Stimulated activated naive CD8-positive, alpha-beta T cell treated with anti-CD3 and anti-CD28 coated beads, Interleukin-15, Interleukin-2, amounts not matched to agents 100 U/mL and 50 U/mL, for 24 hours (primary cell): ENCODE measurements at regions not wholly inside any gene's neighbourhood (a gene's known extent, or its start where the extent isn't known, plus 50 kb on each side); places are given as distances from the start of the nearest gene placed in this dataset.
"Not testable (repeated sequence)": the region's sequence is repeated elsewhere in the genome, so short reads cannot be mapped to it uniquely, and the experiment has no call there.

Experiments
- ATAC-seq: fragments of 150-1000 bp; cut with Tn5 transposase; one replicate; pipeline ENCODE4 v1.10.0; 2021
- DNase-seq: peaks from one replicate; pipeline ENCODE4 v3.0.0; 2021

DNA sequence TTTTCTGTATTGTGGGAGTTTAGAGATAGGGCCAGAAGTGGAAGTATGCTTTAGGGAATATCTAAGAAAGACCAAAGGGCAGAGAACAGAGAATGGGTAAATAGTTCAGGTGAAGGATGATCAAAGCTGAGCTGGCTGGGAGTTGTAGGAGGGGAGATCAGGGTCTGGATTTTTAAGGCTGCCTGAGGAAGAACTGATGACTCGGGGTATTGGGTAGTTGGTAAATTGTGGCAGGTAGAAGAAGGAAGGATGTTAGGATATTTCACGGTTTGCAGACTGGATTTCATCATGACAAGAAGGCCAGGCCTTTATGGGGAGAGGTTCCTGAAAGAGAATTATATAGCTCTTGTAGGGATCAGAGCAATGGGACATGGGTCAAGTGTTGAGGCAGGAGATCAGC, 492.9 kb downstream of the UTRN start:
- DNase-seq = no peak
- ATAC-seq = no peak

DNA sequence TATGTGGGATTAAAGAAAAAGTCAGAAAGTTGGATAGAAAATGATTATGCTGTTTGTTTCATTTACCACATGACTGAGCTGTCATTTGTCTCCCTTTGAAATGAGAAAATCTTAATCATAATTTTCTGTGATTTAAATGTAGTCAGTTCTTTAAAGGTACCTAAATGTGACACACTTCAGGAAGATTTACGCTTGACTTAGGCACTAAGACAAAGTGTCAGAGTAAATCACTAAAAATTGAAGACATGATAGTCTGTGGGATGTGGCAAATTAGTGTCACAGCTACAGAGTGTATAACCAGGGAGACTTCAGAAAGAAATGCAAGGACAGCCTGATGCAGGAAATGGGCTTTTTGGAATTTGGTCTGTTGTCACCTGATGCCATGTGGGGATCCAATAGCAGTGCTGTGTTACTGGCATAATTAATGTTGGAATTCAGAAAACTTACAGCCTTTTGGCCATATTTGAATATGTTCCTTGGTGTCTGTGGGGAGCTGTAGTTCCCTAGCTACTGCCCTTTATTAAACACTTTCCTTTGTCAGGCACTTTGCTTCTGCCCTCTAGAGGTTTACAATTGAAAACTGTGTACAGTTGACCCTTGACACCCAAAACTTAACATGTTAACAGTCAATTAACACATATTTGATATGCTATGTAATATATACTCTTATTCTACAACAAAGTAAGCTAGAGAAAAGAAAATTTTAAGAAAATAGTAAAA, 493.8 kb downstream of the UTRN start:
- ATAC-seq = peak; percentile 43
- no peak for DNase-seq

DNA sequence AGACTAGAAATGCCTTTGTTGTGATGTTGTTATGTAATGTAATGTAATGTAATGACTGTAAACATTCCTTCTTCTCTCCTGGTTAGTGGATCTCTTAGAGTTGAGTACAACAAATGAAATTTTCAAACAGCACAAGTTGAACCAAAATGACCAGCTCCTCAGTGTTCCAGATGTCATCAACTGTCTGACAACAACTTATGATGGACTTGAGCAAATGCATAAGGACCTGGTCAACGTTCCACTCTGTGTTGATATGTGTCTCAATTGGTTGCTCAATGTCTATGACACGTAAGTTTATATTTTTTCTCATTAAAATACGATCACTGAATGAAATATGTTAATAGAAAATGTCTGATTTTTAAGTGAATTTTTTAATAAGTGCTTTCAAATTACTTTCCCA, 496.7 kb downstream of the UTRN start:
- no peak for DNase-seq
- no peak for ATAC-seq

DNA sequence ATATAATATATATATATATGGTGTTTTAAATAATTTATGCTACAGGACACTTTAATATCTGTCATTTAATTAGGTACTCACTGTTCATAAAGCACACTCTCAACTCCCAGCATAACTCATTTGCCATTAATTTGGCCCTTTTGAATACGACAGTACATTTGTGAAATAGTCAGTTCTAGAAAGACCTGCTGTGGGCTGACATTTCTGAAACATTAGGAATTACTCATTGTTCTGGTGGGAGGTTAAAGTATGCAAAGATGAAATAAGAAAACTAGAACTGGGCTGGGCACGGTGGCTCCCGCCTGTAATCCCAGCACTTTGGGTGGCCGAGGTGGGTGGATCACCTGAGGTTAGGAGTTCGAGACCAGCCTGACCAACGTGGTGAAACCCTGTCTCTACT, 497.5 kb downstream of the UTRN start:
- DNase-seq (no peak), ATAC-seq (peak; percentile 75)

DNA sequence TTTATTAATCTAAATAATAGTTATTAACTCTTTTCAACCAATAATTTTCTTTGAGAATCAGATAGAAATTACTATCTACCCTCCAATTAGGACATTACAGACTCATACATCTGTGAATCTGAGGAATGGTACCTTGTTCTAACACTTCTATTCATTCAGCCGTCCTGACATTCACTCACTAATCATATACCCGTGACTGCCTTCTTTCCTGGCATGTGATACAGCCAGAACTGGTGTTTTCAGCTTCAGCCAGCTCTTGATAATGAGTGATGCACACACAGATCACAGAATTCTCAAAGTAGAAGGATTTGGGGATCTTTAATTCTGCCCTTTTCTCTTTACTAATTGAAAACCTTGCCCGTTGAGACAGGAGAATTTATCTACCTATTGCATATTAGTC, 499.9 kb downstream of the UTRN start:
- ATAC-seq = no peak
- DNase-seq = no peak

DNA sequence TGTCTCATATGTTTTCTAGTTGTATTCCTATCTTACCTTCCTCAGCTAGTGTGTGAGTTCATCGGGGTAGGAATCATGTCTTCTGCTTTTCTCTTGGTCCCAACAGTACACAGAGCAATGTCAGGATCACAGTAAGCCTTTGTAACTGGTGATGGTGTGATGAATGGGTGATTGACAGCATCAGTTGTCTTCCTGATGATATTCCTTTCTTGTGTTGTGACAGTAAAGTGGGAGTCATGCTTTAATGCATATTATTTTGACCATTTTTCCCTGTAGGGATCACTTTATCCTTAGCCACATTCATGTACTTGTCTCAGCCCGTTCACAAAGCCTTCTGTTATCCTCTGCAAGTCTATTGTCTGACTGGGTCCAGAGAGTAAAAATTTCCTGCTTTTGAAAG, 501.7 kb downstream of the UTRN start:
- ATAC-seq (no peak), DNase-seq (no peak)

DNA sequence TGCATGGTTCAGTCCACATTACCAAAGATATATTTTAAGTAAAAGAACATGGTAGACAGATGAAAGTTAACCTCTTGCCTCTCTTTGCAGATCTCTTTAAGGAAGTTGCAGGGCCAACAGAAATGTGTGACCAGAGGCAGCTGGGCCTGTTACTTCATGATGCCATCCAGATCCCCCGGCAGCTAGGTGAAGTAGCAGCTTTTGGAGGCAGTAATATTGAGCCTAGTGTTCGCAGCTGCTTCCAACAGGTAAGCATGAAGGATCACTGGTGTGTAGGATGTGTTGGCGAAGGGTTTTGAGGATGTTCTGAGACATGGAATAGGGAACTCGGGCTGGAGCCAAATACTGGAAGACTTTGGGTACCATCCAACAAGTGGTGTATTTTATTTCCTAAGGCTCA, 508.6 kb downstream of the UTRN start:
- no peak for DNase-seq
- no peak for ATAC-seq

DNA sequence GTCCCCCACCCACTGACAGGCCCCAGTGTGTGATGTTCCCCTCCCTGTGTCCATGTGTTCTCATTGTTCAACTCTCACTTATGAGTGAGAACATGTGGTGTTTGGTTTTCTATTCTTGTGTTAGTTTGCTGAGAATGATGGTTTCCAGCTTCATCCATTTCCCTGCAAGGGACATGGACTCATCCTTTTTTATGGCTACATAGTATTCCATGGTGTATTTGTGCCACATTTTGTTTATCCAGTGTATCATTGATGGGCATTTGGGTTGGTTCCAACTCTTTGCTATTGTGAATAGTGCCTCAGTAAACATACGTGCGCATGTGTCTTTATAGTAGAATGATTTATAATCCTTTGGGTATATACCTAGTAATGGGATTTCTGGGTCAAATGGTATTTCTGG, 509.9 kb downstream of the UTRN start:
- ATAC-seq, DNase-seq: not testable (repeated sequence)

DNA sequence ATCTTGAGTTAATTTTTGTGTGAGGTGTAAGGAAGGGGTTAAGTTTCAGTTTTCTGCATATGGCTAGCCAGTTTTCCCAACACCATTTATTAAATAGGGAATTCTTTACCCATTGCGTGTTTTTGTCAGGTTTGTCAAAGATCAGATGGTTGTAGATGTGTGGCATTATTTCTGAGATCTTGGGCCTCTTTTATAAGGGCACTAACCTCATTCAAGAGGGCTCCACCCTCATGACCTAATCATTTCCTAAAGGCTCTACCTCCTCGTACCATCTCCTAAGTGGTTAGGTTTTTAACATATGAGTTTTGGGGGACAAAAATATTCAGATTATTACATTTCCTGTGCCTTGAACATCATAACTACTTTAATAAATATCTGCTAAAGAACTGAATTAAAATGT, 510.9 kb downstream of the UTRN start:
- DNase-seq = no peak
- no peak for ATAC-seq

DNA sequence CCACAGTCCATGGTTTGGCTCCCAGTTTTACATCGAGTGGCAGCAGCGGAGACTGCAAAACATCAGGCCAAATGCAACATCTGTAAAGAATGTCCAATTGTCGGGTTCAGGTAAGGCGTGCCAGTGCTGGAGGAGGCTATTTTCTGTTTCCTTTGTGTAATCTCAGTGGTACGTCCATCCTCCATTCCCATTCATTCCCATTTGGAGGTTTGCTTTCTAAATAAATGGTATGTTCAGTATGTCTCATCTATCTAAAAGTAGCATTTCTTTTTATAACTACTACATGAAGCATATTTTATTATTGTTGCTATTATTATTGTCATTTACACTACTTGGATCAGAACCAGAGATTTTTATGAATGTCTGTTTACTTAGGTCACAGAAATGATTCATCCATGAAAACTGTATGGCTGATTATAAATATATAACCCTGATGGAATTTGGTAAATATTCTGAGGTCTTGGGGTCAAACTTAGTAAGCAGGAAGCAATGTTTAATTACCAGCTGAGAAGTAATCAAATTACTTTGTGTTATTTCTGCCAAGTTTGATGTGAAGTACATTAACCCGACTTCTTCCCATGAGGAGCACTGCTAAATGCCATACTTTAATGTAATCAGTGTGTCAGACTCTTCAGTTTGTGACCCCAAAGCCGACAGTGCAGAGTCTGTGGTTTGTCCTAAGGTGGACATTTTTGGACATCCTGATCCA, 512.9 kb downstream of the UTRN start:
- ATAC-seq (no peak), DNase-seq (no peak)

DNA sequence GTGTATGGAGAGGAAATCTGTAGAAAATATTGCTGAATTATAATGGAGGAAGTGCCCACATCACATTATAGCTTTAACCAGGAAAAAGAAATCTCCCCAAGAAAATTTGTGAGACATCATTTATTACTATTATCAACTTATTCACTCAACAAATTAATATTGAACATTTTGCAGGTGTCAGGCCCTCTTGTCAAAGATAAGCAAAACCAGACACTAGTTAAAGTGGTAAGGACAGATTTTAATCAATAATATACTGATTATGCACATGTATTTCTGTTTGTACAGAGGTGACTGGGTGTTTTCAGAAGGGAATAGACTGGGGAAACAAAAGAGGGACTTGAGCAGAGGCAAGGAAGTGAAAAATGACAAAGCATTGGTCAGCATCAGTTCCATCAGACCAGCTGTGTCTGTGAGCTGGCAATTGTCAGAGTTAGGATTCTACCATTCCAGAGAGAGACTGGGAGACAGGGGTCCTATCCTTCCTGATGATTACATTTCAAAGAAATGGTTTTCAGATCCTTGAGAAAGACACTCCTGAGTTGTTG, 519.2 kb downstream of the UTRN start:
- DNase-seq = no peak
- no peak for ATAC-seq

DNA sequence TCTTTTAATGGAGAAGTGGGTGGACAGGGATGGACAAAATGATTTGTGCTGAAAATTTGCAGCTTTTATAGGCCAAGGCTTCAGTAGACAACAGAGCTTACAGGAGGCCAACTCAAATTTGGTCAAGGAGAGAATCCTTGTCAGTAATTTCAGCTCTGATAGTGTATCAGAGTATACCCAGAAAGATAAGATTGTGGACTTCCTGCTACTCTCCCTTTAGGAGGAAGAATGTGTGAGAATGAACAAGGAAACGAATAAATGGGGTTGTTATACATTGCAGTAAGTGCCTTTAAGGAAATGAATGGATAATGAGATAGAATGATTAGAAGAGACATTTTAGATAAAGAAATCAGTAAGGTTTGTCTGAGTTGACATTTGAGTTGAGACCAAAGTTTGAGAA, 519.9 kb downstream of the UTRN start:
- DNase-seq (no peak), ATAC-seq (no peak)

DNA sequence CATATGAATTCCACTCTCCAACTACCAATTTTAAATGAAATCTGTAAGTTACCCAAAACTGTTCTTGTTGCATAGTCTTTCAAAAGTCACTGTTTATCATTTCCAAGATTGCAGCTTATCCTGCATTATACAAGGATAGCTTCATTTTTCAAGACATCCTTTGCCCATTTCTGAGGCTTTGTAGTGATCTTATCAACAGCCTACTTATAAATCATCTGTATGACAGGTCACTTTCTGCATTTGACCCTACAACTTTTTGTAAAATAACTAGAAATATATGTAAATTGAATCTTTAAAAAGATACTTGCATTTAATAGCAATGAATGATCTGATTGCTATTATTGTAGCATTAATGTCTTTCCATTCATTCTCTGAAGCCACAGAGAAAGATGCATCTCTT, 521.1 kb downstream of the UTRN start:
- ATAC-seq = no peak
- no peak for DNase-seq

DNA sequence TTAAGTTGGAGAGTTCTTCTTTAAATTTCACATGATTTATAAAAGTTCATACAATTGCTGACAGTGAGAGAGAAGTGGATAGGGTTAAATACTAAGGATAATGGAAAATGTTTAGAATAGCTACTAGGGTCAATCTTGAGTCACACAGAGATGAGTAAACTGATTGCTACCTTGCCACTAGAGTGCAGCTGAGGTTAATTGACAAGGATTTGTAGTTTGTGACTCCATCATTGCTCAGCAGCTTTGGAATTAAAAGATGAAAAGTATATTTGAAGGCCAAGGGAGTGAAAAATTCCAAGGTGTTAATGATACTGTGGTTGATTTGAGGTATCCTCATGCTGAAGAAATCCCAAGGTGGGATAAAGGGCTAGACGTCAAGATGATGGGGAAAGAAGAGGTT, 524.0 kb downstream of the UTRN start:
- peak; percentile 75 for ATAC-seq
- DNase-seq = no peak

DNA sequence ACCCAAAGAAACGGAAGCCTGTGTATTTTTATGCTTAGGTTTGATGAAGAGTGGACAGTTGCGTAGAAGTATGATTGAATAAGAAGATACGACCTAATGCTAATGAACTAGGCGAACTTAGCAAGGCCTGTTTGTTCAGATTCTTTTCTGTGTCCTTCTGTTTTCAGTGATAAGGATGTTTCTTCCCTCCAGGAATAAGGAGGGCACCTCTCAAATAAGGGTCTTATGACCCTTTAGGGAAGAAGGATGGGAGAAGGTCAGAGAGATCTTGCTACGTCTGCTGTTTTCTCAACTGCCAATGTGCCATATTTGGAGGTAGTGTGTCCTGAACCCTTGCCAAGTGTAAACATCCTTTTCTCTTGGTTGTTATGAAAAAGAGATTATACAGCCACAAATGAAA, 524.8 kb downstream of the UTRN start:
- DNase-seq (no peak), ATAC-seq (no peak)

DNA sequence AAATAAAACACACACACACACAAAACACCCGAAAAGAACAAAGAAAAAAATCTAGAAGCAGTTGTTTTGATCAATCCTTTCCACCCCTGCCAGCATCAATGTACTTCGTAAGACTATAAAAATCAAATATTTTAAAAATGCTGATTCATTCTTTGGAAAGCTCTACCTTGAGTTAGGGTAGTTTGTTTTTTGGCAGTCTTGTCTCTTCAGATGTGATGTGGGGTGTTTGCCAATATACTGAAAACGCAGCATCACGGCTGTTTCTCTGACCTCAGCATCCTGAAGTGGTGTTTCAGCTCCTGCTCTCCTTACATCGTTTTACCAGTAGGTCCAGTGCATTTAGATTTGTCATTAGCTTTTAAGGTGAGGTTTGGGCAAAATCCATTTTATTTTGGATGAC, 526.0 kb downstream of the UTRN start:
- ATAC-seq (no peak), DNase-seq (no peak)

DNA sequence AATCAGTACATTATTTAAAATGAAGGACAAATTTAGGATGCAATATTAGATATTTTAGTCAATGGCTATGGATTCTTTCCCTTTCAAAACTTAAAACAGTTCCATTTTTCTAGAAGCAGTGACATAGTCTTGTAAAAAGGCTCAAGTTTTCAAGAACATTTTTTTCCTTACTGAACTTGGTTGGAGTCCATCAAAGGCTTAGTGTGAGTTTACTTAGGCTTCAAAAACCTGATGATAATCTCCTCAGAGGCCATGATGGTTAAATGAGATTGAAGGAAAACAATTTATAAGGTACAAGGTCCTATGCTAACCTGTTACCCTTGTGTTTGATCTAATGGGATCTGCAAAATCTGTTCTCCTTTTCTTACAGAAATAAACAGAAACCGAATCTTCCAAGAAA, 531.8 kb downstream of the UTRN start:
- DNase-seq (no peak), ATAC-seq (no peak)

DNA sequence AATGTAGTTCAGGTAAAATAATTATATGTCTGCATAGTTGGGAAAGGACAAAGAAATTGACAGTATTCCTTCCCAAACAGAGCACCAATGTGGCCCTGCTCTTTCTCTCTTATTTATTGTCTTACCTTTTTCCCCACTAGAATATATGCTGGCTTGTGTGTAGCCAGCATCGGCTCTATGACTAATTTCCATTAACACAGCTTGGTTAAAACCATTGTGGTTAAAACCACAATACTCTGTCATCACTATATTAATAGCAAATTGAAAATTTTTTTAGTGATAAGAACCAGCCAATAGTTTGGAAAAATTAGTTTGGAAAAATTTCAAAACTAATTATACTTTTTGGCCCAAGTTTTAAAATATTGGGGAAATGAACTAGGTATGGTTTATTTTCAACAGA, 535.1 kb downstream of the UTRN start:
- DNase-seq (no peak), ATAC-seq (no peak)

DNA sequence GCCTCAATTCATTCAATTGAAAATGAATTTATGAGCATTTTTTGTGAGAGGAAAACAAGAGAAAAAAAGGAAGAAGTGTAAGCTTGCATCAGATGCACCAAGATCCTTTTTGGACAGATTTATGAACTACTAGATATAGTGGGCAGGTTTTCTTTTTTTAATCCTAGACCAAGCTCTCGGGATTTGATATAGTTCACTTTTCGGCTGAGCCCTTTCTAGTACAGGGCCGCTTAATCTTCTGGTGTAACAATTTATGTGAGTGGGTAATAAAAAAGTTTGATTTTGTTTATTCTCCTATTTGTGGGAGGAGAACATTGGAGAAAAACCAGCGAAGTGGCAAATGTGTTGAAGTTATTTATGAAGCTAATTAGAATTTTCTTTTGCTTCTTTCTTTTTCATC, 538.0 kb downstream of the UTRN start:
- ATAC-seq (no peak), DNase-seq (no peak)

DNA sequence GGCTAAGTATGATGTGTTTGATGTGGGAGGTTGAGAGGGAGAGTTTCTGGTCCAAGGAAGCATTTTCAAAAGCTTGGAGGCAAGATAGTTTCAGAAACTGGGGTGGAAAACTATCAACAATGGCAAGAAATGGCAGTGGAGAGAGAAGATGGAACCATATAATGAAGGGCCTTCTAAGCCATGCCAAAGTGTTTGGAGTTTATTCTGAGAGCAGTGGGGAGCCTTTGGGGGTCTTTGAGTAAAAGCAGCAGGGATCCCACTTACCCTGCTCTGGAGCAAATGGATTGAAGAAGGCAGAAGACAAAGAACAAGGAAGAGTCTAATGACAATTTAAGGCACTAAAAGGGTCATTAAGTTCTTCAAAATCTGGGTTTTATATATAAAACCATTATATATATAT, 538.9 kb downstream of the UTRN start:
- ATAC-seq (no peak), DNase-seq (no peak)

DNA sequence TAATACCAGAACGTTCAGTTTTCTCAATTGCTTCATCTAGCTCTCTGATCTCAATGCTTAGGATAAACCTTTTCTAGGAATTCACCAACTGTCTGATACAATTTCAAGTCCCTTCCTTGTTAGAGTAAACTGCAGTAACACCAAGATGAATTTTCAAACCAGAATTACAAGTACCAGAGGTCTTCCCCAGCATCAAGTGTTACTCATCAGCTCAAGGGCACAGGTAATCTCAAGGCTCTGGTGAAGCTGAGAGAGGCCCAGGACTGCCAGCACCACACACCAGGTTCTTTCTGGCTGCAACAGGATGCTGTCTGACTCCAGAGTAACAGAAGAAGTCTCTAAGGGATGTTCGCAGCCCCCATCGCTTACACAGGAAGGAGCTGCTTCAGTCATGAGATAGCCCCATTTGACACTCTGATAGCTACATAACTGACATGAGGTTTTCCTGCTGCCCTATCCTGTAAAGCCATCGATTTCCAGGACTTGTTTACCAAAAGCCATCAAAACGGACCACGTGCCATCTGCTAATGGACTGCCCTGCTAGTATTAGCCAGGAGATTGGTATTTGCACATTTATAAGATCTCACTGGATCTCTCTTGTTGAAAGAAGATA, 549.4 kb downstream of the UTRN start:
- ATAC-seq = no peak

DNA sequence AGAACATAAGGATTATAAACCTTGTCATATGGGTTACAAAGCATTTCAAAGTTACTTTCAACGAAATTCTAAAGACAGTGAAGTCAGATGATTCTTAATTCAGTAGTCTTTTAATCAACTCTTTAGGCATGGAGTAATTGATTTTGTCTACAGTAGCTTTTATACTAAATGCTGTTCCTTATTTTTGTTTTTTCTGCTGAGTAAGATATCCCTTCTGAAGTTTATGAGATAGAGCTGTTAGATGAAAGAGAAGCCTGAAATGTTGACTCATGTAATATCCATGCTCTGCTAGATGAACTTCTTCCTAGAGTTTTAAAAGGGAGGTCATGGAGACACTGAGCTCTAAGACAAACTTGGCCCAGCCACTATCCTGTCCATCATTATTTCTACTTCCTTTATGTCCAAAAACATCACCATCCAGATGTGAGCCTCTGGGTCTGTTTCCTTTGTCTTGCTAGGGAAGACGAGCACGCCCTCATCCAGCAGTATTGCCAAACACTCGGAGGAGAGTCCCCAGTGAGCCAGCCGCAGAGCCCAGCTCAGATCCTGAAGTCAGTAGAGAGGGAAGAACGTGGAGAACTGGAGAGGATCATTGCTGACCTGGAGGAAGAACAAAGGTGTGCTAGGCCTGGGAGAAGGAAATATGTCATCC, 550.3 kb downstream of the UTRN start:
- DNase-seq = no peak
- ATAC-seq = no peak

More for the DNA sequence above, 549.4 kb downstream of the UTRN start:
- no peak for DNase-seq

DNA sequence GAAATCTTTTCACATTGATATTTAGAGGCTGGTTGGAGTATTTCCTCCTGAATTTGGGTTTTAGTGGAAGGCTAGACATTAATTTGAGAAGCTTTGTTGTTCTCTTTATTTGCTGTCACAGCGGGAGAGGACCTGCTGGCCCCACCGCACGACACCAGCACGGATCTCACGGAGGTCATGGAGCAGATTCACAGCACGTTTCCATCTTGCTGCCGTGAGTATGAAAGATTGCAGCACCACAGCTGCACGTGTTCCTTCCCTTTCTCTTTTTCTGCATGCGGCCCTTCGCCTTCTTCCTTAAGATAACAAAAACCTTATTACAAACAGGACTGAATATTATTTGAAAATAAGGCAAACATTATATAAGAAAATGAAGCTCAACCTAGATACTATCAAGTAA, 555.5 kb downstream of the UTRN start:
- DNase-seq (no peak), ATAC-seq (no peak)
